GM18511 (cell line): ENCODE measurements at regions not wholly inside any gene's neighbourhood (a gene's known extent, or its start where the extent isn't known, plus 50 kb on each side); places are given as distances from the start of the nearest gene placed in this dataset.
A peak's percentile ranks its signal among the peaks of the same experiment; 100 is the strongest.
"Not testable (repeated sequence)": the region's sequence is repeated elsewhere in the genome, so short reads cannot be mapped to it uniquely, and the experiment has no call there.

Experiments
- ATAC-seq: cut with Tn5 transposase; IDR thresholded peaks from one replicate; pipeline ENCODE4 v1.9.1; 2021; ENCODE audit warnings: mild to moderate bottlenecking, moderate library complexity; ENCODE audit not compliant: unreplicated experiment

- ATAC-seq: not testable (repeated sequence)
These were observed 1348.2 kb downstream of the GATA3 start for GRCh38 chr10:9402507-9403195.

DNA sequence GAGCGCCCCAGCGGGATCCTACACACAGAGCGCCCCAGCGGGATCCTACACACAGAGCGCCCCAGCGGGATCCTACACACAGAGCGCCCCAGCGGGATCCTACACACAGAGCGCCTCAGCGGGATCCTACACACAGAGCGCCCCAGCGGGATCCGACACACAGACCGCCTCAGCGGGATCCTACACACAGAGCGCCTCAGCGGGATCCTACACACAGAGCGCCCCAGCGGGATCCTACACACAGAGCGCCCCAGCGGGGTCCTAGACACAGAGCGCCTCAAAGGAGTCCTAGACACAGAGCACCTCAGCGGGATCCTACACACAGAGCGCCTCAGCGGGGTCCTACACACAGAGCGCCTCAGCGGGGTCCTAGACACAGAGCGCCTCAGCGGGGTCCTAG, 1352.7 kb downstream of the GATA3 start:
- not testable (repeated sequence) for ATAC-seq

DNA sequence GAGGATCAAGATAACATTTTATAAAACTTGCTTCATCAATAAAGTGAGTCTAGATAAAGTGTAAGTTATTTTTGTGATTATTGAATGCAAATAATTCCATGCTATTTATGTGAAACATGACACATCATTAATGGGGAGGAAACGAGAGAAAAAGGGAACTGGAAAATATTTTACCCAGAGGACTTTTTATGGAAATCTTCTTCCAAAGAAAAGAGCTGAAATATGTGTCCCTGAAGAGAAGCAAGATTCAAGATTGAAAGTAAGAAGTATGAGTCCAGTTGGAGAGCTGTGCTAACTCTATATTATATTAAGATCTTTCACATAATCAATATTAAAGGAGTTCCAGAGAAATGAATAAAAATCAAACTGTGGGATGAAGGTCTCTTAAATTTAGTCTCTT, 1361.8 kb downstream of the GATA3 start:
- ATAC-seq: no peak

- ATAC-seq: no peak
These were observed 1365.3 kb downstream of the GATA3 start for GRCh38 chr10:9419757-9420156.

DNA sequence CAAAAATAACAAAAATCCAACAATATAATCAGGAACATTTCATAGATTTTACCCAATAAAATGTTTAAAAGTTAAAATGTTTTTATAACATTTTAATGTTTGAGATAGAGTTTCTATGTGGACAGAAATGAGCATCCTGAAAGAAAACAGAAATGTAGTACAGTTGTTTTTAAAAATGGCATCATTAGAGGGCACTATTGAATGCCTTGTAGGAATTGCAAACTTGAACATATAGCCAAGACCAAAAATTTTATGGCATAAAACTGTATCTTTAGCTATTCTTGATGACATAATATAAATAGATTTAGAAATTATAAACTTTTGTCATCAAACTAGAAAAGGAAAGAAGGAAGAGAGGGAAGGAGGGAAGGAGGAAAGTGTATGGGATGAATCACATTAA, 1372.7 kb downstream of the GATA3 start:
- ATAC-seq: no peak

- no peak for ATAC-seq
These were observed 1382.6 kb downstream of the GATA3 start for GRCh38 chr10:9437131-9437530.

GRCh38 chr10:9443758-9444157, 1389.3 kb downstream of the GATA3 start:
- no peak for ATAC-seq

DNA sequence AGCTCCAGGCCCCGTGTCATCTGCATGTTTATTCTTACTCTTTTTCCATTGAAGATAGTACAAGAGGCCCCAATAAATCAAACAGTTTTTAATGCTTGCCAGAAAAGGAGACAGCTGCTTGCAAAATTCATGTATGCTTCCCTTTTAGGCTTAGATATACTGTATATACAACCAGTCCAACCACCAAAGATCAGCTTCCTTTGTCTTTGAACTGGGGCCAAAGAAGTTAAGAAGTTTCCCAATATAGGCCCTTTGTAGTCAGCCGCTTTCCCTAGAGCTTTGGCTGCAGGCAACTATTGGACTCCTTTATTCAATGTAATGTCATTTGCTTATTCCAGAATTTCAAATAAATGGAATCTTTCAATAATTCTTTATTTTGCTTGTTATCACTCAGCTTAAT, 1395.0 kb downstream of the GATA3 start:
- no peak for ATAC-seq

GRCh38 chr10:9450801-9451200, 1396.3 kb downstream of the GATA3 start:
- ATAC-seq: no peak

GRCh38 chr10:9451211-9451773, 1396.8 kb downstream of the GATA3 start:
- no peak for ATAC-seq

- ATAC-seq: no peak
These were observed 1397.6 kb downstream of the GATA3 start for GRCh38 chr10:9452056-9452455.

DNA sequence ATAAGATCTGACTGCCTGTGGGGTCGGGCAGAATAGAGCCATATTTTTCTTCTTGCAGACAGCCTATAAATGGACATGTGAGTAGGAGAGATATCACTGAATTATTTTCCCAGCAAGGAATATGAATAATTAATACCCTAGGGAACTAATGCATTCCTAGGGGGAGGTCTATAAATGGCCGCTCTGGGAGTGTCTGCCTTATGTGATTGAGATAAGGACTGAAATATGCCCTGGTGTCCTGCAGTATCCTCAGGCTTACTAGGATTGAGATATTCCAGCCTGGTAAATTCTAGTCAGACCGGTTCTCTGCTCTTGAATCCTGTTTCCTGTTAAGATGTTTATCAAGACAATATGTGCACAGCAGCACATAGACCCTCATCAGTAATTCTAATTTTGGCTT, 1399.4 kb downstream of the GATA3 start:
- ATAC-seq: not testable (repeated sequence)

DNA sequence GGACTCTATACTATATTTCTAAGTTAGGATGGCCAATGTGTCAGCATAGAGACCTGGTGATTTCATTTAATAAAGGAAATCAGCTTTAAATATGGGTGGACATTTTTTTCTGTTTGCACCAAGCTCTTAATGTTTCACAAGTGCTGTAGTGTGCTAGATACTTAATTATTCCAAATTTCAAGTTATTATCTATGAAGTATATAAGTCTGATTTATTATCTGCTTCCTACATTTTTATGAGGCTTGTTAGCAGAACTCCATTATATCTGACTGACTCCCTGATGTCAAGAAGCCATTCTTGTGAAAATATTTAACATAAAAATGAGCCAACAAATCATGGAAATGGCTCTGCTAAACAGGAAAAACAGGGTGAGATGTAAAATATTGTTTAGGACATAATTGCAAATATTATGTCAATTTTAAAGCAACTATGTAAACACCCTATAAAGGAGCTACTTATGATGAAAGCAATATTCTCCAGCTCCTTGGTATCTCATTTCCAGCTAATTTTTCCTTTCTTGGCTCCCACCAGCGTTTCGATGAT, 1415.2 kb downstream of the GATA3 start:
- no peak for ATAC-seq

DNA sequence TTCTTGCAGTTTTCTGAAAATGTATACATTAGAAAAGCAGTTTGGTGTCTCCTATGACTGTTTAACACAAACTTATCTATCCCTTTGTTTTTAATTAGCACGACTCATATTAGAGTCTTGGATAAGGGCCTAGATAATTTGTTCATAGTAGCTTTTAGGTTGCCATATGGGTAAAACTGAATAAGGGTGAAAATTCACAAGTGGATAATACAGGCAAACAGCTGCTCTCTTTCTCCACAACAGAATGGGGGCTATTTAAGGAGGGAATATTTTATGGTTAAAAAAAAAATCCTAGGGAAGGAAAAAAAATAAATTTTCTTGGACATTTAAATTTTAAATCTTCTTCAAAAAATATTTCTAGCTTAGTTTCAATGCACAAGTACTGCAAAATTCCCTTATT, 1416.1 kb downstream of the GATA3 start:
- ATAC-seq: no peak

- no peak for ATAC-seq
These were observed 1447.5 kb downstream of the GATA3 start for GRCh38 chr10:9501944-9502343.

GRCh38 chr10:9504227-9504626, 1449.7 kb downstream of the GATA3 start:
- ATAC-seq: no peak

DNA sequence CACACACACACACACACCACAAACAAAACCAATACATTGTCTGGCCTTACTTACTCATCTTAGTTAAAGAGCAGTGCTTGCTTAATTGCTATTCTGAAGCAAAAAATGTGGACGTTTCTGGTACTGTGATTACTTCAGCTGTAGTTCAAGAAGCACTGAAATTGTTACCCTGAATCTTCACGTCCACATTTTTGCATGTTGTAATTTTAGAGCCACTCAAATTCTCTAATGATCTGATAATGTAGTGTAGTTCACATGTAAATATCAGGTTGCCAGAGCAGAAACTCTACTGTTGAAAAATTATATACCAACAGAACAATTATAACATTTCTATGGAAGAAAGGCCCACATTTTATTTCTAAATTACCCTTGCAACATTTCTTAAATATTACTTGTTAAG, 1451.1 kb downstream of the GATA3 start:
- ATAC-seq: no peak

DNA sequence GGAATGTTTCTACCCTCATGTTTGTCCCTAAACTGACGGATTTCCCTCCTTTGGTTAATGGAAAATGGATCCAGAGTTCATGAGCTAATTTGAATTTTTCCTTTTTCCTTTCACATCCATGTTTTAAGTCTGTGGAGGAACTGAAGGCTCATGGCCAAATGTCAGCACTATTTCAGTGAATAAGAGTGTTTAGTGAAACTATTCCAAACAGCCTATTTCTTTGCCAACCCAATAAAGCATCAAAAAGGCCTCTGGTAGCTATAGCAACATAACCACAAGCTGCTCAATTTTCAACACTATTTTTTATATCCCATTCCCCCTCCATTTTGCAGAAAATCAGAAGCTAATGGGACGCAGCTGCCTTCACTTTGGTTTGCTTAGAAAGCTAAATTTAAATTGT, 1454.1 kb downstream of the GATA3 start:
- no peak for ATAC-seq

- ATAC-seq: no peak
These were observed 1456.1 kb downstream of the GATA3 start for GRCh38 chr10:9510626-9511025.

DNA sequence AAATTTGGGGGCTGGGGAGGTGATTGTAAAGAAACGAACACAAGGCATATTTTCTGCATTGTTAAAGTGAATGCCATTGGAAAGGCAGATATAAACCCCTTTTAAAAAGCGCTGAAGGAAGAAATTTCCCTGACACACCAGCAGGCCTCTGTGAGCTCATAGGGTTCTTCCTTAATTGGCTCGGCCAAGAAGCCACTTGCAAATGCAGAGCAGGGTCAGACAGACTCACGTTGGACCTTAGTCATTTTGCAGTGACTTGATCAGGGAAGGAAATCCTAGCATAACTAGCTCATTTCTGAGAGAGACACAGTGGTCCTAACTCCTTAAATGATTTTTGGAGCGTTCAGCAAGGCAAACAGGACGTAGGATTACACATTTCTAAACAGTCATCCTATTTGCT, 1461.4 kb downstream of the GATA3 start:
- no peak for ATAC-seq

- peak; percentile 50 for ATAC-seq
These were observed 1481.3 kb downstream of the GATA3 start for GRCh38 chr10:9535744-9536143.

- no peak for ATAC-seq
These were observed 1472.6 kb upstream of the CELF2 start for GRCh38 chr10:9545073-9545472.
